ENCODE measurements at regions not wholly inside any gene's neighbourhood (a gene's known extent, or its start where the extent isn't known, plus 50 kb on each side); places are given as distances from the start of the nearest gene placed in this dataset.

- H3K27me3 ChIP-seq (ENCODE audit: control insufficient read depth, insufficient read depth, low read length) = no peaks in the 10 kb centered on the region
- no peak overlapping the region for H3K4me3 ChIP-seq (ENCODE audit: low read length)
- H3K4me1 ChIP-seq (ENCODE audit: control insufficient read depth, insufficient read depth, low read length) = no peaks in the 10 kb centered on the region
- DNase-seq (ENCODE audit: low read depth, low spot score) = no peak
- no peaks in the 10 kb centered on the region for H3K9me3 ChIP-seq (ENCODE audit: control insufficient read depth, insufficient read depth, low read length)
- H3K27ac ChIP-seq (ENCODE audit: low read length) = no peak overlapping the region
- WGBS (ENCODE audit: insufficient coverage, insufficient read length) = no CpG with 5 or more reads among the region's 8 CpGs
- no peaks in the 10 kb centered on the region for H3K36me3 ChIP-seq (ENCODE audit: control insufficient read depth, insufficient read depth, low read length)
Measured at GRCh38 chr3:64304828-64305410, 79.7 kb upstream of the PRICKLE2 start.

- H3K36me3 ChIP-seq (ENCODE audit: control insufficient read depth, insufficient read depth, low read length) = no peaks in the 10 kb centered on the region
- no peaks in the 10 kb centered on the region for H3K9me3 ChIP-seq (ENCODE audit: control insufficient read depth, insufficient read depth, low read length)
- no peak overlapping the region for H3K4me3 ChIP-seq (ENCODE audit: low read length)
- DNase-seq (ENCODE audit: low read depth, low spot score) = no peak
- no CpG with 5 or more reads among the region's 6 CpGs for WGBS (ENCODE audit: insufficient coverage, insufficient read length)
- H3K4me1 ChIP-seq (ENCODE audit: control insufficient read depth, insufficient read depth, low read length) = no peaks in the 10 kb centered on the region
- H3K27me3 ChIP-seq (ENCODE audit: control insufficient read depth, insufficient read depth, low read length) = no peaks in the 10 kb centered on the region
- H3K27ac ChIP-seq (ENCODE audit: low read length) = no peak overlapping the region
Measured at GRCh38 chr3:64303881-64304280, 78.6 kb upstream of the PRICKLE2 start.

- no peak overlapping the region for H3K4me3 ChIP-seq (ENCODE audit: low read length)
- no peak overlapping the region for H3K27ac ChIP-seq (ENCODE audit: low read length)
- H3K36me3 ChIP-seq (ENCODE audit: control insufficient read depth, insufficient read depth, low read length) = no peaks in the 10 kb centered on the region
- no peaks in the 10 kb centered on the region for H3K9me3 ChIP-seq (ENCODE audit: control insufficient read depth, insufficient read depth, low read length)
- no peak for DNase-seq (ENCODE audit: low read depth, low spot score)
- no peaks in the 10 kb centered on the region for H3K4me1 ChIP-seq (ENCODE audit: control insufficient read depth, insufficient read depth, low read length)
- no CpG with 5 or more reads among the region's 6 CpGs for WGBS (ENCODE audit: insufficient coverage, insufficient read length)
- H3K27me3 ChIP-seq (ENCODE audit: control insufficient read depth, insufficient read depth, low read length) = no peaks in the 10 kb centered on the region
Measured at GRCh38 chr3:64303401-64303800, 78.1 kb upstream of the PRICKLE2 start.

GRCh38 chr3:64301476-64301875, 76.2 kb upstream of the PRICKLE2 start:
- no peak overlapping the region for H3K4me3 ChIP-seq (ENCODE audit: low read length)
- H3K9me3 ChIP-seq (ENCODE audit: control insufficient read depth, insufficient read depth, low read length) = no peaks in the 10 kb centered on the region
- no peaks in the 10 kb centered on the region for H3K27me3 ChIP-seq (ENCODE audit: control insufficient read depth, insufficient read depth, low read length)
- DNase-seq (ENCODE audit: low read depth, low spot score) = no peak
- no peaks in the 10 kb centered on the region for H3K4me1 ChIP-seq (ENCODE audit: control insufficient read depth, insufficient read depth, low read length)
- H3K36me3 ChIP-seq (ENCODE audit: control insufficient read depth, insufficient read depth, low read length) = no peaks in the 10 kb centered on the region
- H3K27ac ChIP-seq (ENCODE audit: low read length) = no peak overlapping the region
- WGBS (ENCODE audit: insufficient coverage, insufficient read length) = no CpG with 5 or more reads among the region's 2 CpGs

GRCh38 chr3:64300790-64301423, 75.6 kb upstream of the PRICKLE2 start:
- no peak overlapping the region for H3K4me3 ChIP-seq (ENCODE audit: low read length)
- no peaks in the 10 kb centered on the region for H3K9me3 ChIP-seq (ENCODE audit: control insufficient read depth, insufficient read depth, low read length)
- H3K36me3 ChIP-seq (ENCODE audit: control insufficient read depth, insufficient read depth, low read length) = no peaks in the 10 kb centered on the region
- H3K4me1 ChIP-seq (ENCODE audit: control insufficient read depth, insufficient read depth, low read length) = no peaks in the 10 kb centered on the region
- H3K27ac ChIP-seq (ENCODE audit: low read length) = no peak overlapping the region
- no peaks in the 10 kb centered on the region for H3K27me3 ChIP-seq (ENCODE audit: control insufficient read depth, insufficient read depth, low read length)
- no peak for DNase-seq (ENCODE audit: low read depth, low spot score)
- WGBS (ENCODE audit: insufficient coverage, insufficient read length) = no CpG with 5 or more reads among the region's 1 CpG

GRCh38 chr3:64299206-64299605, 73.9 kb upstream of the PRICKLE2 start:
- no peak for DNase-seq (ENCODE audit: low read depth, low spot score)
- Histone ChIP-seq H3K4me1 (ENCODE audit: control insufficient read depth, insufficient read depth, low read length) (no peaks in the 10 kb centered on the region), H3K9me3 (ENCODE audit: control insufficient read depth, insufficient read depth, low read length) (no peaks in the 10 kb centered on the region), H3K4me3 (ENCODE audit: low read length) (no peak overlapping the region), H3K27ac (ENCODE audit: low read length) (no peak overlapping the region), H3K27me3 (ENCODE audit: control insufficient read depth, insufficient read depth, low read length) (no peaks in the 10 kb centered on the region), H3K36me3 (ENCODE audit: control insufficient read depth, insufficient read depth, low read length) (no peaks in the 10 kb centered on the region)
- WGBS (ENCODE audit: insufficient coverage, insufficient read length) = no CpG with 5 or more reads among the region's 1 CpG

GRCh38 chr3:64297563-64297962, 72.3 kb upstream of the PRICKLE2 start:
- no CpG with 5 or more reads among the region's 1 CpG for WGBS (ENCODE audit: insufficient coverage, insufficient read length)

GRCh38 chr3:64295594-64295993, 70.3 kb upstream of the PRICKLE2 start:
- Histone ChIP-seq H3K9me3 (ENCODE audit: control insufficient read depth, insufficient read depth, low read length) (no peaks in the 10 kb centered on the region), H3K4me1 (ENCODE audit: control insufficient read depth, insufficient read depth, low read length) (no peaks in the 10 kb centered on the region), H3K27ac (ENCODE audit: low read length) (no peak overlapping the region), H3K27me3 (ENCODE audit: control insufficient read depth, insufficient read depth, low read length) (no peaks in the 10 kb centered on the region), H3K36me3 (ENCODE audit: control insufficient read depth, insufficient read depth, low read length) (no peaks in the 10 kb centered on the region), H3K4me3 (ENCODE audit: low read length) (no peak overlapping the region)
- DNase-seq (ENCODE audit: low read depth, low spot score) = no peak
- no CpG with 5 or more reads among the region's 5 CpGs for WGBS (ENCODE audit: insufficient coverage, insufficient read length)

More at GRCh38 chr3:64297563-64297962, 72.3 kb upstream of the PRICKLE2 start:
- Histone ChIP-seq H3K4me3 (ENCODE audit: low read length) (no peak overlapping the region), H3K27me3 (ENCODE audit: control insufficient read depth, insufficient read depth, low read length) (no peaks in the 10 kb centered on the region), H3K4me1 (ENCODE audit: control insufficient read depth, insufficient read depth, low read length) (no peaks in the 10 kb centered on the region), H3K9me3 (ENCODE audit: control insufficient read depth, insufficient read depth, low read length) (no peaks in the 10 kb centered on the region), H3K27ac (ENCODE audit: low read length) (no peak overlapping the region), H3K36me3 (ENCODE audit: control insufficient read depth, insufficient read depth, low read length) (no peaks in the 10 kb centered on the region)
- DNase-seq (ENCODE audit: low read depth, low spot score) = no peak

GRCh38 chr3:64294771-64295170, 69.5 kb upstream of the PRICKLE2 start:
- Histone ChIP-seq H3K36me3 (ENCODE audit: control insufficient read depth, insufficient read depth, low read length) (no peaks in the 10 kb centered on the region), H3K4me3 (ENCODE audit: low read length) (no peak overlapping the region), H3K9me3 (ENCODE audit: control insufficient read depth, insufficient read depth, low read length) (no peaks in the 10 kb centered on the region), H3K27me3 (ENCODE audit: control insufficient read depth, insufficient read depth, low read length) (no peaks in the 10 kb centered on the region), H3K4me1 (ENCODE audit: control insufficient read depth, insufficient read depth, low read length) (no peaks in the 10 kb centered on the region), H3K27ac (ENCODE audit: low read length) (no peak overlapping the region)
- no peak for DNase-seq (ENCODE audit: low read depth, low spot score)
- WGBS (ENCODE audit: insufficient coverage, insufficient read length) = no CpG with 5 or more reads among the region's 2 CpGs

- no CpG with 5 or more reads among the region's 9 CpGs for WGBS (ENCODE audit: insufficient coverage, insufficient read length)
- Histone ChIP-seq H3K36me3 (ENCODE audit: control insufficient read depth, insufficient read depth, low read length) (no peaks in the 10 kb centered on the region), H3K4me3 (ENCODE audit: low read length) (no peak overlapping the region), H3K27ac (ENCODE audit: low read length) (no peak overlapping the region), H3K27me3 (ENCODE audit: control insufficient read depth, insufficient read depth, low read length) (no peaks in the 10 kb centered on the region), H3K9me3 (ENCODE audit: control insufficient read depth, insufficient read depth, low read length) (no peaks in the 10 kb centered on the region), H3K4me1 (ENCODE audit: control insufficient read depth, insufficient read depth, low read length) (no peaks in the 10 kb centered on the region)
- DNase-seq (ENCODE audit: low read depth, low spot score) = no peak
Measured at GRCh38 chr3:64293121-64293520, 67.9 kb upstream of the PRICKLE2 start.

GRCh38 chr3:64291956-64292355, 66.7 kb upstream of the PRICKLE2 start:
- Histone ChIP-seq H3K27ac (ENCODE audit: low read length) (no peak overlapping the region), H3K9me3 (ENCODE audit: control insufficient read depth, insufficient read depth, low read length) (no peaks in the 10 kb centered on the region), H3K27me3 (ENCODE audit: control insufficient read depth, insufficient read depth, low read length) (no peaks in the 10 kb centered on the region), H3K4me1 (ENCODE audit: control insufficient read depth, insufficient read depth, low read length) (no peaks in the 10 kb centered on the region), H3K4me3 (ENCODE audit: low read length) (no peak overlapping the region), H3K36me3 (ENCODE audit: control insufficient read depth, insufficient read depth, low read length) (no peaks in the 10 kb centered on the region)
- DNase-seq (ENCODE audit: low read depth, low spot score) = no peak
- WGBS (ENCODE audit: insufficient coverage, insufficient read length) = no CpG with 5 or more reads among the region's 4 CpGs

All from iPS DF 6.9 (cell line).